ENCODE measurements at regions not wholly inside any gene's neighbourhood (a gene's known extent, or its start where the extent isn't known, plus 50 kb on each side); places are given as distances from the start of the nearest gene placed in this dataset.

- no peak for TF ChIP-seq CTCF (conservative IDR thresholded peaks at IDR 0.05; ENCODE audit: control insufficient read depth, insufficient read depth, low read depth, low read length)
- H3K4me3 ChIP-seq (ENCODE audit: control insufficient read depth, low read depth, low read length), result peak overlapping the region; percentile 11
These were observed 67.8 kb upstream of the IFNE start for GRCh38 chr9:21549890-21550289.

GRCh38 chr9:21550392-21550791, 68.3 kb upstream of the IFNE start:
- DNase-seq (ENCODE audit: low read depth), result no peak
- no peak for TF ChIP-seq CTCF (conservative IDR thresholded peaks at IDR 0.05; ENCODE audit: control insufficient read depth, insufficient read depth, low read depth, low read length)
- no peak overlapping the region for H3K4me3 ChIP-seq (ENCODE audit: control insufficient read depth, low read depth, low read length)

More at GRCh38 chr9:21549890-21550289, 67.8 kb upstream of the IFNE start:
- no peak for DNase-seq (ENCODE audit: low read depth)

- H3K4me3 ChIP-seq (ENCODE audit: control insufficient read depth, low read depth, low read length), result no peak overlapping the region
- no peak for TF ChIP-seq CTCF (conservative IDR thresholded peaks at IDR 0.05; ENCODE audit: control insufficient read depth, insufficient read depth, low read depth, low read length)
- no peak for DNase-seq (ENCODE audit: low read depth)
These were observed 69.3 kb upstream of the IFNE start for GRCh38 chr9:21551401-21551800.

GRCh38 chr9:21552244-21553170, 70.4 kb upstream of the IFNE start:
- H3K4me3 ChIP-seq (ENCODE audit: control insufficient read depth, low read depth, low read length), result no peak overlapping the region
- TF ChIP-seq CTCF (conservative IDR thresholded peaks at IDR 0.05; ENCODE audit: control insufficient read depth, insufficient read depth, low read depth, low read length), result no peak
- DNase-seq (ENCODE audit: low read depth), result no peak

- TF ChIP-seq CTCF (conservative IDR thresholded peaks at IDR 0.05; ENCODE audit: control insufficient read depth, insufficient read depth, low read depth, low read length), result no peak
- DNase-seq (ENCODE audit: low read depth), result no peak
- no peak overlapping the region for H3K4me3 ChIP-seq (ENCODE audit: control insufficient read depth, low read depth, low read length)
These were observed 71.3 kb upstream of the IFNE start for GRCh38 chr9:21553441-21553840.

GRCh38 chr9:21554813-21555212, 72.7 kb upstream of the IFNE start:
- peak overlapping the region; percentile 82 for H3K4me3 ChIP-seq (ENCODE audit: control insufficient read depth, low read depth, low read length)
- no peak for DNase-seq (ENCODE audit: low read depth)
- no peak for TF ChIP-seq CTCF (conservative IDR thresholded peaks at IDR 0.05; ENCODE audit: control insufficient read depth, insufficient read depth, low read depth, low read length)
